Activated CD4-positive, alpha-beta T cell treated with anti-CD3 and anti-CD28 coated beads, Interleukin-10, Interleukin-2, amounts not matched to agents 100 ng/mL and 50 ng/mL, durations not matched to agents 16 hours and 8 hours (primary cell): ENCODE measurements at regions not wholly inside any gene's neighbourhood (a gene's known extent, or its start where the extent isn't known, plus 50 kb on each side); places are given as distances from the start of the nearest gene placed in this dataset.
"Not testable (repeated sequence)": the region's sequence is repeated elsewhere in the genome, so short reads cannot be mapped to it uniquely, and the experiment has no call there.

Source experiments
- DNase-seq: peaks from one replicate; pipeline ENCODE4 v3.0.0-alpha.2; 2020

DNA sequence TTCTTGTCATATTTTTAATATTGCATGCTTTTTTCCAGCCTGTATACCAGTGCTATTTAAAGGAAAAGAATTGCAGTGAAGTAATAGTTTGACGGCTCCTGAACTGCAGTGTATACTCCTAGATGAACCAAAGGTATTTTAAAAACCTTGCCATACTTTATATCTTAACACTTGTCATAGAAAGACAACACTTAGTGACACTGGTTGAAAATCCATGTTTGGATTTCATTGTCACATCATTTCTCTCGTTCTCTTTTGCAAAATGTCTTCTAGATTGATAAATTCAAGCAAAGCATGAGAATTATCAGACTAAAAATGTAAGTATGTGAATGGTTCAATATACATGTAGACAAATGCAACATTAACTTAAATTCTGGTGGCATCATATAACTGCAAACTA lies 1293.9 kb downstream of the PCDH9 start:
- no peak for DNase-seq

DNA sequence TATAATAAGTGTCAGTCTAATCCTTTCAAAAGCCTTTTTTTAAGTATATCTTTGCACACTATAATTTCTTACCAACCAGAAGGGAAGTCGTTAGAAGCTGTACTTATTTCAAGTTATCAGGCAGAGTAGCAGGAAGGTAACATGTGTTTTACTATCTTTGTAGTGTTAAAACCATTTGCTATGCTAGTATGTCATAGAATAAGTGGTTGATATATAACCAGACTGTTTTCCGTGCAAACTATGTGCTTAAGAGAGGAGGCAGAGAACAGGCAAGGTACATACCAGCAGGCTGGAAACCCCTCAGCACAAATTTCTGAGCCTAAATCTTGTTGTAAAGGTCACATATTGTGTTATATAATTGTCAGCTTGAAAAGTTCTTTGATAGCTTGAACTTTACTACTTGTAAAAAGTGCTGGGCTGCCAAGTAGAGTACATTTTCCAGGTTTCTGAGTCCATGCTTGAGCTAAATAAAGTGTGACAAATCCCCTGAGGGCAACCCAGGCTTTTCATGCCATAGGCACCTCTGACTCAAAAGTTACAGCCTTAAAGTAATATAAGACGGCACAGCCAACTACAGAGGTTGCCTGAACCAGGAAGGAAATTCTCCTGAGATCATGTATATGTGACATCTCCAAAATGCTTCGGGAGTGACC lies 1297.4 kb downstream of the PCDH9 start:
- no peak for DNase-seq

DNA sequence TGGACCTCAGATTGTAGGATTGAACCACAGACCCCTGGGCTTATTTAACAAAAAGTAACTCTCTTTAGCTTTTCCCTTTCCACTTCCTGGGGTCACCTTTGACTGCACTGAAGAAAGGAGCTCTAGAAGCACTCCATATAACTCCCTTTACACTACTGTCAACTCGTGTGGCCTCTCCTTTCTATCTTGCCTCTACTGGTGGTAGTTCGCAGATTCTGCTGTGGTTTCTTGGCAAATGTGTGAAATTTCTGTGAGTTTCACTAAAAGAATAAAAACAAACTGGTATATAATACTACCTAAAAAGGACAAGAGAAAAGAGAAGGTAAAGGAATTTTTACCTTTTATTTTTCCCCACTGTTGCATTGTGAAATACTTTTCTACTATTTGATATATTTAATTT lies 1298.1 kb downstream of the PCDH9 start:
- DNase-seq = no peak

DNA sequence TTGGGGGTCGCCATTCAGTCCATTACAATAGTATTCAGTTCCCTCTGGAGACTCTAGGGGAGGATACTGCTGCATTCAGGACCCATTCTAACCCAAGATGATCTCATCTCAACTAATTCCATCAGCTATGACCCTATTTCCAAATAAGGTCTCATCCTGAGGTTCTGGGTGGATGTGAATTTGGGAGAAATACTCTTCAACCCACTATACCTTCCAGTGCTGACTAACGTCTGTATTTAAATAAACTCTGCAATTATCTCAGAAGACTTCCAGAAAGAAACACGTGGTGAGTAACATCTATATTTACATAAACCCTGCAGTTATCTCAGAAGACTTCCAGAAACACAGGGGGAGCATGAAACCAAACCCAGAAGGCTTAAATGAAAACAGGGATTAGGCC lies 1300.7 kb downstream of the PCDH9 start:
- DNase-seq = no peak

DNA sequence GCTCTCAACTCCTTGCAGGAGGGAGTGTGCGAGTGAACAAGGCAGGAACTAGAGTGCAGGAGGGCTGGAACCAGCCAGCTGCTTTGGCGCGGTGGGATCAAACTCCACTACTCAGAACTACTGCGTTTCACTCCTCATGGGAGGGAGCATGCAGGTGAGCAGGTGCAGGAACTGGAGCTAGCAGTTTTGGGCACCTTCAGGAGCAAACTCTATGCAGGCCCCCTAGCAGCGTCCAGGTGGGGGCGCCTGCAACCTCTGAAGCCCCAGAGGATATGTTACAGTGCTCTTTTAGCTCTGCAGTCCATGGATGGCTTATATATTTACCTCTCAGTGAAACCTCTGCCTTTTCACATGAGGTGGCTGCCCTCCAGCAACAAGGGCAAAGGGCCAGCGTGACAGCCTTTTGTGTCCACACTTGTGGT lies 1303.4 kb downstream of the PCDH9 start:
- DNase-seq = no peak

DNA sequence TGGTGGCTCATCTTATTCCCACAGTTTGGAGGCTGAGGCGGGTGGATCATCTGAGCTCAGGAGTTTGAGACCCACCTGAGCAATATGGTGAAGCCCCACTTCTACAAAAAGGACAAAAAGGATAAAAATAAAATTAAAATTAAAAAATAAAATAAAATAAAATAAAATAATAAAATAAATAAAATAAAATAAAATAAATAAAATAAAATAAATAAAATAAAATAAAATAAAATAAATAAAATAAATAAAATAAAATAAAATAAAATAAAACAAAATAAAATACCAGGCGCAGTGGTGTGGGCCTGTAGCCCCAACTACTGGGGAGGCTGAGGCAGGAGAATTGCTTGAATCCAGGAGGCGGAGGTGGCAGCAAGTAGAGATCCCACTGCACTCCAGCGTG lies 1307.3 kb downstream of the PCDH9 start:
- DNase-seq = not testable (repeated sequence)

DNA sequence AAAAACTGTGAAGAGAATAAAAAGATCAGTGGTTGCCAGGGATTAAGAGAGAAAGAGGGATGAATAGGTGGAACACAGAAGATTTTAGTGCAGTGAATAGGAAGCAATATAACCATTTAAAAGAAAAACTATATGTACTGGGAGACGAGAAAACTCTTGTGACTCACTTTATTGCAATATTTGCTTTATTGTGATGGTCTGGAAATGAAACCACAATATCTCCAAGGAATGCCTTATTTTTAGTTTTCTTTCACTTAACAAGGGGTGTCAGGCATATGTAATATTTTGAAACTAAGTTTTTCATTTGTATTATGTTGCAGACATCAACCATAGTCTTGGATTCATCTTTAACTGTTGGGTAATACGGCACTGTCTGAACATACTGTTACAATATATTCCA lies 1308.2 kb downstream of the PCDH9 start:
- no peak for DNase-seq

DNA sequence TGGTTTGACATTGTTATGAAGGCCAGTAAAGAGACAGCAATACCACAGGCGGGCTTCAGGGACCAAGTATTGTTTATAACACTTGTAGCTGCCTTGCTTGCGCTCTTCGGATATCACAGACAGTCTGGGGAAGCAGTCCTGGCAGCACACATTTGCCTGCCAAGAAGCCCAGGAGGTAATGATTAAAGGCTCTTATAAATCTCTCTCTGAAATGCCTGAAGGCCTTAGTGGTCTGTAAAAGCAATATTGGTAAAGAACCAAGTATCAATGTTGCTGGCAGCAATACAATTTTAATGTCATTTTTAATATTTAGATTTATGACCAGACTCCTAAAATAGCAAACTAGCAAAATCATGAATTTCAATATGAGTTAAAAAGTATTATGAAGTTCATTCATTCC lies 1312.4 kb downstream of the PCDH9 start:
- no peak for DNase-seq

DNA sequence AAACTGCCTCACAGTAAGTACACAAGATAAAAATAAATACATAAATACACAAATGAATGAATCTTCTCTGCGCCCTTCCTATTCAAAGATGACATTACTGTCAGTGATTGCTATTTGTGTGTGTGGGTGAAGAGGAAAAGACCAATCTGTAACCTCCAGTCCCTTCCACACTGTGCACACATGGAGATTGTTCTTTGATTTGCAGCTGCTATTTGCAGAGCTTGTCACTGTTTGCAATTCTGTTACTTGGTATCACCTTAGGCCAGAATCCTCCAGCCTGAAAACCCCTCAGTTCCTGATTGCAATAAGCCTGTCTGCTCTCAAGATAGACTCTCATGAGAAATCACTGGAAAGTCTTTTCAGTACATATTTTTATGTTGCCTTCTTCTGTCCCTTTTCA lies 1314.9 kb downstream of the PCDH9 start:
- DNase-seq = no peak

DNA sequence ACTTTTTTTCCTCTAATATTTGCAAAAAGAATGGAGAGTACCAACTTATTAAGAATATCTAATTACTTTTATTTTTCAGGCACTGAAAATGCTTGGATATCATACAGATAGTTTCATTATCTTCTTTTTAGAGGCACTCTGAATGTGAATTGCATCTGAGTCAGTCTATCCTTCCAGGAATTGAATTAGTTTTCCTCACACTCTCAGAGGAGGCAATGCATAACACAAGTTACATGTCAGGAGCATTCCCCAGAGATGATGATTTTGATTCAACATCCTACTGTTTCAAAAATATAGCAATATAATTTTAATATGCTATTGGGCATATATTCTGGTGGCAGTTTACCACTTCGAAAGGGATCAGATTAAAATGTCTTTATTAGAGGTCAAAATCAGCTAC lies 1315.4 kb downstream of the PCDH9 start:
- no peak for DNase-seq

DNA sequence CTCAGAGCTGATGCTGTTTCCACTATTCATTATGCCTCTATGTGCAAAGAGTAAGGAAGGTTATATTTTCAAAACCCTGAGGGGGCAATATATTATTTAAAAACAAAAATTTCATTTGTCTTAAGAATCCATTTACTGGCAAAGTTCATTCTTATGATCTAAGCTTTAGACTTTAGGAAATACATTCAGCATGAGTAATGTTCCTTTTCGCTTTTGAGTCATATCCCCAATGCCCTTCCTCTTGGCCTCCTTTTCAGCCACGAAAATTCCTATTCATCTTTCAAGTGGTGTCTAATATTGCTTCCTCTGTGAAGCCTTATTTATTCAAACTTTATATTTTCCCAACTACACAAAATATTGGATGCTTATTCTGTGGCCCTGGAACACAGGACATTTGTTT lies 1317.0 kb downstream of the PCDH9 start:
- no peak for DNase-seq

DNA sequence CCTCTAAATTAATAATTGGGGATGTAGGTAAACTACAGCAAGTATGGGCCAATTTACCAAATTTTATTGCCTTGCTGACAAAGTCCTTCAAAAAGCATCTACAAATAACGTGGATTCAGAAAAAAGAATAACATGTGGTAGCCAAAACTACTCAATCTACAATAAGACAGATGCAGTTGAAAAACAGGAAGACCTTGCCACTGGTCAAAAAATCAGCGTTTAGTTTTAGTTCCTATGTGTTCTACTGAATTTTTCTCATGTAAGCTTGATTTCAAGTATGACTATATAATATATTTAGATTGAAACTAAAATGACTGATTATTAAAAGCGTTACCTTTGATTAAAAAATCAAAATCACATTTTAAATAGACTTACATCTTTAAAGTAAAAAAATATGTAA lies 1317.6 kb downstream of the PCDH9 start:
- no peak for DNase-seq

DNA sequence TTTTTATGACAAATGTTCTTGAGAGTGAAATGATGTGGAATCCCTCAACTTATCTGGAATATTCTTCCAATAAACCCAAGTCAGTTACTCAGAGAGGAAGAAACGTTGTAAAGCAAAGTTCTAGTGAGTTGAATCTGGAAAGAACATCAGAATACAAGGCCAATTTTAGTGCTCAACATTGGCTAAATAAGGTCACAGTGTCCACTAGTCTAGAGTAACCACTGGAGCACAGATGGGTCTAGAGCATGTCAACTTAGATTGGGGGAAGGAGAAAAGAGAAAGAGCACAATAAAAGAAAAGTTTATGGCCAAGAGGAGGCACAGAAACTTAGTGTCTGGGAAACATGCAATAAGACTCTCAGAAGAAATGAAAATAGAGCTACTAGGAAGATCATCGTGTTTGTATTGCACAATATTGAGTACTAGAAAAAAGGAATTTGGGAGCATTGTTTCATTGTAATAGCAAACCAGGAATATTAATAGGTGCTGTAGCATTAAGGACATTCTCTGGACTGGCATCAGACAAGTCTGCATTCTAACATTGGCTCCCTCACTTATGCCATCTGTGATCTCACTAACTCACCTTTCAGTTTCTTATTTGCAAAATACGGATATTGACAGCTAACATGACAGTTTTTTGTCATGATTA lies 1318.5 kb downstream of the PCDH9 start:
- no peak for DNase-seq

DNA sequence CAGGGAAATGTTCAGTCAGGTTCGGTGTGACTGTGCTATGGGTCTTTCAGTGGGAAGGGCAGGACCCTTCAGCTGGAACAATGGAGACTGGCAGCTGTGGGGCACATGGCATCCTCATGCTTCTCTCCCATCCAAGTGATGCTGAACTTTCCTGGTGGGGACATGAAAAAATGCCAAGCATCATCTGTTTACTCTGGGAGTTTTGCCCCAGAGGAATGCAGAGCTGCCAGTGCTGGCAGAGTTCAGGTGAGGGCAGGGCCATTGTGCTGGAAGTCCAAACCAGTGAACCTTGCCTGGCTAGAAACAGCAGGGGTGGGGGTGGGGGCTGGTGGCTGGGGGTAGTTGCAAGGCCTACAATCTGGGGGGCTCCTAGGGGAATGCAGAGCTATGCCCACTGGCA lies 1320.6 kb downstream of the PCDH9 start:
- DNase-seq = no peak

DNA sequence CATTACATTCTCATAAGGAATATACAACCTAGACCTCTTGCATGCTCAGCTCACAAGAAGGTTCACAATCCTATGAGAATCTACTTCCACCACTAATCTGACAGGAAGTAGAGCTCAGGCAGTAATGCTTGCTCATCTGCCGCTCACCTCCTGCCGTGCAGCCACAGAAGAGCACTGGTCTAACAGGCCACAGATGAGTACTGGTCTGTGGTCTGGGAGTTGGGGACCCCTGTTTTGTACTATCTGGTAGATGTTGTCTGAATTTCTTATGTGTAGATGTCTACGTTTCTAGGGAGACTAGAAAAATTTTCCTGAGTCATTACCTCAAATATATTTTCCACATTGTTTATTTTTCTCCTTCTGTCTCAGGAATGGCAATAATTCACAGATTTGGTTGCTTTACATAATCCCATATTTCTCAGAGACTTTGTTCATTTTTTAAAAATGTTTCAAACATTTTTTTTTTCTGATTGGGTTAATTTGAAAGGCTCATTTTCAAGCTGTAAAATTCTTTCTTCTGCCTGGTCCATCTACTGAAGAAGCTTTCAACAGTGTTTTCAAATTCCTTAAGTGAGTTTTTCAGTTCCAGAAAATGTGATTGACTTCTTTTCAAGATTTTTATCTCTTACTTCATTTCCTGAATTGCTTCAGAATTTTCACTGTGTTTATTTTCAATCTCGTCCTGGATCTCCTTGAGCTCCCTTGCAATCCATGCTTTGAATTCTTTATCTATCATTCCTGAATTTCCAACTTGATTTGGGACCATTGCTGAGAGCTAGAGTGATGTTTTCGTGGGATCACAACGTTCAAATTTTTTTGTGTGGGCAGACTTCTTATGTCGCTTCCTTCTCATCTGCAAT lies 1322.2 kb downstream of the PCDH9 start:
- no peak for DNase-seq

DNA sequence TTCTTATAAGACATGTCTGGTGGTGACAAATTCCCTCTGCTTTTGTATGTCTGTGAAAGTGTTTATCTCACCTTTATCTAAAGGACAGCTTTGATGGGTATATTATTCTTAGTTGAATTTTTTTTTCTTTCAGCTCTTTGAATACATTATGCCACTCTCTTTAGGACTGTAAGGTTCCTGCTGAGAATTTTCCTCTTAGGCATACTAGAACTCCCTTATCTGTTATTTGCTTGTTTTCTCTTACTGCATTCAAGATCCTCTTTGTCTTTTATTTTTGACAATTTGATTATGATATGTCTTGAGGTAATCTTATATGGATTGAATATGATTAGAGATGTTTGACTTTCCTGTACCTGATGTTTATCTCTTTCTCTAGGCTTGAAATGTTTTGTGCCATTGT lies 1328.4 kb downstream of the PCDH9 start:
- no peak for DNase-seq

DNA sequence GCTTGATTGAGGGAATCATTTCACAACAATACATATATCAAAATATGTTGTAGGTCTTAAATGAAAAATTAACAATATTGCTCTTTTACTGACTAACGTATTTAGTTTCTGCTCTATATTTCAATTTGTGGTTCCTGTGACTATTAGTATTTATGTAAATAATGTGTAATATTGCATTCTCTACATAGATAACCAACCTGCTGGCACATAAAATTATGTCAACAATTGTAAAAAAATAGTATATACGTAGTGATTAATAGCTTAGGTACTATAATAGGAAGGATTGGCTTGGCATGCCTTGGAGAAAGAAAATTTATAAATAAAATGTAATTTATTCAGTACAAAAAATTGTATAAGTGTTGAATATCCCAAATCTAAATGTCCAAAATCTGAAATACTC lies 1336.1 kb downstream of the PCDH9 start:
- DNase-seq = no peak

DNA sequence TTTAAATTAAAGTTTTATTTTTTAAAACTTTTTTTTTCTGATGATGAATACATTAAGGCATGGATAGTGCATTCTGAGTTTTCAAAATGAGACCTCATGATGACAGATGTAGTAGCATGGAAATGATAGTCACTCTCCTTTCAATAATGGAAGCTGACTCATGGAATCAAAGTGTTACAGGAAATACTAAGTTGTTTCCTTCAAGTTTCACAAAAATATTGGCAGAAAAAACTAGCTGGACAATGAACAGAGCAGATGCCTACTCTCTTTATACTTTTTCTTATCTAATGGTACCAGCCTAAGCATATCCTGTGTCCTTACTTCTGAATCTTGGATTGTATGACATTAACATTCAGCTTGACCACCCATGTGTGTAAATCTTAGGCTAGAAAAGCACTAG lies 1337.3 kb downstream of the PCDH9 start:
- DNase-seq = no peak

DNA sequence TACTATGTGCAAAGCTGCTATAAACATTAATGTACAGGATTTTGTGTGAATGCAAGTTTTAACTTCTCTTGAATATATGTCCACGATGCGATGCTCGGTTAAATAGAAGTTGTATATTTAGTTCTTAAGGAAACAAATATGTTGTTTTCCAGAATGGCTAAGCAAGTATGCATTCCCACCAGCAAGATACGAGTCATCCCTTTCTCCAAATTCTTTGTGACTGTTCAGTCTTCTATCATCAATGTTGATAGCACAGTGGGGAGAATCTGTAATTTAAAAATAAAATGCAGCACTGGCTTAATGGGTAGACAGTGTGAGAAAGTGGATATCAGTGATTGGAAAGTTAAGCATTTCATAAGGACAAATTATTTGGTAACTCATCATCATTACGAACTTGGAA lies 1340.8 kb downstream of the PCDH9 start:
- no peak for DNase-seq

DNA sequence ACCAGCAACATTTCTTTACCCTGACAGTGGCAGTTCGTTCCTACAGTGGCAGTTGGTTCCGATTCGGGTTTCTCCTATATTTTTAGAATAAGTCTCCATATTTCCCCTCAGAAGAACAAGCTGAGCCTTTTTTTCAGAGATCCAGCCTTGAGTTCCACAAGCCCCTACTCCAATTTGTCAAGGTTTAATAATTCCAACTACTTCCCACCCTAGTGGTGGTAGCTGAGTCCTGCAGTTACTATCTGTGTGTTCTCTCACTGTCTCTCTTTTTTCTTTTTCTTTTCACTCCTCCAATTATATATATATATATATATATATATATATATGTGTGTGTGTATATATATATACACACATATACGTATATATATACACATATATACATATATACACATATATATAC lies 1347.3 kb downstream of the PCDH9 start:
- DNase-seq = no peak

DNA sequence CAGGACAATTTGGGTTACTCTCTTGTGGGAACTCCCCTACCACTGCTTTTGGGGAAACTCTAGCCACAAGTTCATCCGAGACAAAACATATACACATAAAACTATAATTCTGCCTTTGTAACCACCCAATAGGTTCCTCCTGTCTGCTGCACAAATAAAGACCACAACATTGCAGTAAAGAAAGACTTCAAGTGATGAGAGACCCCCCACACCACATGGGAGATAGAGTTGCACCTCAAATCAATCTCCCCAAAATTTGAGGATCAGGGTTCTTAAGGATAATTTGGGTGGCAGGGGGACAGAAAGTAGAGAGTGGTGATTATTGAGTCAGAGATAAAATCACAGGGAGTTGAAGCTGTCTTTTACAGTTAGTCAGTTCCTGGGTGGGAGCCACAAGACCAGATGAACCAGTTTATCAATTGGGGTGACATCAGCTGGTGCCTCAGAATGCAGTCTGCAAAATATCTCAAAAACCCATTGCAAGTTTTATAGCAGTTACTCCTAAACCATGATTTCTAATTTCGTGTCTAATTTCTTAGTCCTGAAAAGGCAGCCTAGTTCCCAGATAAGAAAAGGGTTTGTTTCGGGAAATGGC lies 1348.5 kb downstream of the PCDH9 start:
- DNase-seq = no peak

DNA sequence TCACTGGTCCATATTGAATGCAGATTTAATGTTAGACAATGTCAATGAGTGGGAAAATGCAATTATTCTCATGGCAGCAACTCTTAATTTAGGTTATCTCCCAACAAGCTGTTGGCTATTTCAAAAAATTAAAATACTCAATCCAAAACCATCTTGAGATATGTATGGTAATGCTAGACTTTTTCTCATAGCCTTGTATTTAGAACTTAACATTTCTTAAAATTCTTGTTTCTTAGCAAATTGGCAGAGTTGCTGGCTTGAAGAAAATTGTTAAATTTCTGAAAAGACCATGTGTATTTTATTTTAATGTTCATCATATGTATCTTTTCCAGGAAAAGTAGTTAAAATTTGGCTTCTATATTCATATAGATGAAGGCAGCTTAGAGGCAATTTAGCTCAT lies 1355.1 kb downstream of the PCDH9 start:
- DNase-seq = no peak

DNA sequence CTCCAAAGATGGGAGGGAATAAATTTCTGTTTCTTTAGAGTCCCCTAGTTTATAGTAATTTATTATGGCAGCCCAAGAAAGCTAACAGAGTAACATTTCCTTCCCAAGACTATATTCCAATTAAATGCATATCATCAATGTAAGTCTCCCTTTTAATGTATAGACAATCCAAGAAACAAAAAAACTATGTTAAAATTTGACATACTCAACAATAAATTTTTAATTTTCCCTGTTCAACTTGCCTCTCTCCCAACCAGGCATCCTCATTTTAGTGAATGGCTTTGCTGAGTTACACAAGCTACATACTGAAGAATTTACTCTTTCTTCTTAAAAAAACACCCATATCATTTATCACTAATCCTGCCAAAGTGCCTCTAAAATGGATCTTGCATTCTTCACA lies 1357.7 kb downstream of the PCDH9 start:
- no peak for DNase-seq

DNA sequence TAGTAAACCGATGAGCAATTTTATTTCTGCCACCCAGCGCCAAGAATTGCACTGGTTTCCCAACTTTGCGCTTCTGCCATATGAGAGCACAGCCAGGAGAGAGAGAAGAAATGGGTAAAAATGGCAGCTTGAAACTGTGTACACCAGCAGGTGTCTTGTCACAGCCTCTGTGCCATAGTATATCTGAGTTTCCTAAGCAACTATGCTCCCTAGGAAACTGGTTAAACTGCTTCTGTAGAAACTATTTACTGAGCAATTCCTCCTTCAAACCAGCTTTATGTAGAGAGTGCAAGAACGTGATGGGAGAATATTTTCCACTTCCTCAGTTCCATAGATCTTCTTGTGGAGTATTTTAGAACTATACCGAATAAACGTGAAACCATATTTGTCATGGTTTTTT lies 1361.3 kb downstream of the PCDH9 start:
- DNase-seq = no peak
